HEK293 (cell line): ENCODE measurements at regions not wholly inside any gene's neighbourhood (a gene's known extent, or its start where the extent isn't known, plus 50 kb on each side); places are given as distances from the start of the nearest gene placed in this dataset.

Experiments used
- YY1 ChIP-seq: fragments of 450-650 bp; formaldehyde crosslinking; IDR thresholded peaks from 2 replicates; pipeline ENCODE4 v1.5.1; 2018; ENCODE audit warnings: missing biosample characterization, missing genetic modification characterization
- TF ChIP-seq, protein P1 (sequence below): fragments of 450-650 bp; formaldehyde crosslinking; IDR thresholded peaks from 2 replicates; pipeline ENCODE4 v1.5.1; 2016; ENCODE audit warnings: missing biosample characterization, missing genetic modification characterization

DNA sequence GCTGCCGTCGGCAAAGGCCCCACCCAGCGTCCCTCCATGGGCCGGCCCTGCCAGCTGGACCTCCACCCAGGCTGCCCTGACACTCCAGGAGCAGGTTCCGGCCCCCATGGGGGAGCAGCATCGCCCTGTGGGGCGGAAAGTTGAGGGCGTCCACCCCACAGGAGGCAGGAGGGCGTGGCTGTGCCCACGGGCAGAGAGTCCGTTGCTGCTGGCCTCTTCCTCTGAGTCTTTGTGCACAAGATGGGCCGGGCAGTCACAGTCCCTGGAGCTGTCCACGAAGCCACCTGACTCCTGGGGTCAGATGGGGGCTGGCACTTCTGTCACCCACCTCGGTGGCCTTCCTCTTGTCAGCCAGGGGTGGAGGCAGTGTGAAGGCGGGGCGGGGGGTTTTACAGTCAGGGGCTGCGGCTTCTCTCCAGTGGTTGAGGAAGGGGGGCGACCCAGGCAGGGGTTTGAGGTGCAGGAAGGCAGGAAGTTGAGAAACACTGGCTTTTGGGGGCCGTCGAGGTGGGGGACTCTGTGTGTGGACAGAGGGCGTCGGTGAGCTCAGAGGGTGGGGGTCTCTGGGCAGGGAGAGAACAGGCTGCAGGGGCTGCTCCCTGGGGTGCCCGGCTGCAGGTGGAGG is 67.2 kb upstream of the TTC34 start:
- no peak for TF ChIP-seq YY1 (tag by site-specific recombination)
- TF ChIP-seq, protein P1, sequence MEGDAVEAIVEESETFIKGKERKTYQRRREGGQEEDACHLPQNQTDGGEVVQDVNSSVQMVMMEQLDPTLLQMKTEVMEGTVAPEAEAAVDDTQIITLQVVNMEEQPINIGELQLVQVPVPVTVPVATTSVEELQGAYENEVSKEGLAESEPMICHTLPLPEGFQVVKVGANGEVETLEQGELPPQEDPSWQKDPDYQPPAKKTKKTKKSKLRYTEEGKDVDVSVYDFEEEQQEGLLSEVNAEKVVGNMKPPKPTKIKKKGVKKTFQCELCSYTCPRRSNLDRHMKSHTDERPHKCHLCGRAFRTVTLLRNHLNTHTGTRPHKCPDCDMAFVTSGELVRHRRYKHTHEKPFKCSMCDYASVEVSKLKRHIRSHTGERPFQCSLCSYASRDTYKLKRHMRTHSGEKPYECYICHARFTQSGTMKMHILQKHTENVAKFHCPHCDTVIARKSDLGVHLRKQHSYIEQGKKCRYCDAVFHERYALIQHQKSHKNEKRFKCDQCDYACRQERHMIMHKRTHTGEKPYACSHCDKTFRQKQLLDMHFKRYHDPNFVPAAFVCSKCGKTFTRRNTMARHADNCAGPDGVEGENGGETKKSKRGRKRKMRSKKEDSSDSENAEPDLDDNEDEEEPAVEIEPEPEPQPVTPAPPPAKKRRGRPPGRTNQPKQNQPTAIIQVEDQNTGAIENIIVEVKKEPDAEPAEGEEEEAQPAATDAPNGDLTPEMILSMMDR (tag by site-specific recombination), result no peak
